KMS-11 (cell line): ENCODE measurements at regions not wholly inside any gene's neighbourhood (a gene's known extent, or its start where the extent isn't known, plus 50 kb on each side); places are given as distances from the start of the nearest gene placed in this dataset.

ENCODE experiments used
- H2AFZ ChIP-seq: fragments of 200-600 bp; sonication (generic); 2 replicates; pipeline ENCODE4 v1.6.1; 2016; ENCODE audit warnings: antibody characterized with exemption, mixed run types, low read depth
- H3K27ac ChIP-seq: fragments of 200-600 bp; sonication (generic); 2 replicates; pipeline ENCODE4 v1.6.1; 2016; ENCODE audit warnings: mild to moderate bottlenecking, mixed run types
- H3K27me3 ChIP-seq: fragments of 200-600 bp; sonication (generic); 2 replicates; pipeline ENCODE4 v1.6.1; 2017; ENCODE audit warnings: mild to moderate bottlenecking, low read depth, mixed run types, moderate library complexity; ENCODE audit not compliant: insufficient read depth
- H3K36me3 ChIP-seq: fragments of 200-600 bp; sonication (generic); 2 replicates; pipeline ENCODE4 v1.6.1; 2017; ENCODE audit warnings: mild to moderate bottlenecking, mixed run types; ENCODE audit not compliant: insufficient read depth
- H3K4me1 ChIP-seq: fragments of 200-600 bp; sonication (generic); 2 replicates; pipeline ENCODE4 v1.6.1; 2016; ENCODE audit warnings: mild to moderate bottlenecking, low read depth, mixed run types; ENCODE audit not compliant: poor library complexity, severe bottlenecking
- H3K4me2 ChIP-seq: fragments of 200-600 bp; sonication (generic); 2 replicates; pipeline ENCODE4 v1.7.0; 2016; ENCODE audit warnings: mild to moderate bottlenecking, mixed run types
- H3K4me3 ChIP-seq: fragments of 200-600 bp; sonication (generic); IDR thresholded peaks from 2 replicates; pipeline ENCODE4 v1.6.1; 2017; ENCODE audit warnings: low read depth, low read length, mixed read lengths; ENCODE audit not compliant: insufficient read depth
- H3K79me2 ChIP-seq: fragments of 200-600 bp; sonication (generic); 2 replicates; pipeline ENCODE4 v1.6.1; 2016; ENCODE audit warnings: low read depth, mixed run types; ENCODE audit not compliant: insufficient read depth
- H3K9ac ChIP-seq: fragments of 200-600 bp; sonication (generic); 2 replicates; pipeline ENCODE4 v1.6.1; 2016; ENCODE audit warnings: mild to moderate bottlenecking, mixed run types
- H4K20me1 ChIP-seq: fragments of 200-600 bp; sonication (generic); 2 replicates; pipeline ENCODE4 v1.6.1; 2016; ENCODE audit warnings: mild to moderate bottlenecking, mixed run types; ENCODE audit not compliant: insufficient read depth
- TF ChIP-seq, protein P1 (sequence below): fragments of 200-600 bp; sonication (generic); conservative IDR thresholded peaks from 2 replicates; pipeline ENCODE4 v1.6.1; 2017; ENCODE audit warnings: low read depth, mild to moderate bottlenecking, antibody characterized with exemption, low read length, moderate library complexity, mixed read lengths

DNA sequence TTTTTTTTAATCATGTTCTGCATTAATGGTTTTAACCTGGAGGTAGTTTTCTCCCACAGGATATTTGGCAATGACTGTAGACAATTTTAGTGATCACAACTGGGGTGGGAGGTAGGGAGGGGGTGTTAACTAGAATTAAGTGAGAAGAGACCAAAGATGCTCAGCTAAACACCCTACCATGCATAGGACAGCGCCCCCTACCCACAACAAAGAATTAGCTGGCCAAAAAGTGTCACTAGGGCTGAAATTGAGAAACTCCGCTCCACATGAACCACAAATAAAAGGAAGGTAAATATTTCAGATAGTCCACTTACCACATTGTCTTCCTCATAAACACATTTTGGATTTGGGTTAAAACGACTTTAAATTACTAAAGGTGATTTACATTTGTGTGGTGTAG is 942.6 kb downstream of the SUCLG1 start:
- no peak overlapping the region for H2AFZ ChIP-seq
- no peak overlapping the region for H3K9ac ChIP-seq
- no peaks in the 10 kb centered on the region for H3K36me3 ChIP-seq

DNA sequence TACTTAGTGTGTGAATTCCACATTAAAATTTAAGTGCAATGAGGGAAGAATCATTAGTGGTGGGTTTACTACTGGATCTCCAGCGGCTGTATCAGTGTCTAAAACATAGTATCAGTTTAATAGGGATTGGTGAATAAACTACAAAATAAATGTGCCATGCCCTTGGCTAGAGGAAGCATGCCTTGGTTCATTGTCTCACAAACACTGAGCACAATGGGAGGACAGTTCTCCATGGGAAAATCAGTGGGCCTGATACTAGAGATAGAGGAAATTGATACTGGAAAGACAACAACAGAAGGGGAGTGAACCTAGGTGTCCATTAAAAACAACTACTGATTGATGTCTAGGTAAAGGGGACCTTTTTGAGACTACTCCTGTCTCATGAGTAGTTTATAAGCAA is 971.6 kb downstream of the SUCLG1 start:
- Histone ChIP-seq H3K4me2 (no peak overlapping the region), H3K4me3 (no peak overlapping the region)
- TF ChIP-seq, protein P1, sequence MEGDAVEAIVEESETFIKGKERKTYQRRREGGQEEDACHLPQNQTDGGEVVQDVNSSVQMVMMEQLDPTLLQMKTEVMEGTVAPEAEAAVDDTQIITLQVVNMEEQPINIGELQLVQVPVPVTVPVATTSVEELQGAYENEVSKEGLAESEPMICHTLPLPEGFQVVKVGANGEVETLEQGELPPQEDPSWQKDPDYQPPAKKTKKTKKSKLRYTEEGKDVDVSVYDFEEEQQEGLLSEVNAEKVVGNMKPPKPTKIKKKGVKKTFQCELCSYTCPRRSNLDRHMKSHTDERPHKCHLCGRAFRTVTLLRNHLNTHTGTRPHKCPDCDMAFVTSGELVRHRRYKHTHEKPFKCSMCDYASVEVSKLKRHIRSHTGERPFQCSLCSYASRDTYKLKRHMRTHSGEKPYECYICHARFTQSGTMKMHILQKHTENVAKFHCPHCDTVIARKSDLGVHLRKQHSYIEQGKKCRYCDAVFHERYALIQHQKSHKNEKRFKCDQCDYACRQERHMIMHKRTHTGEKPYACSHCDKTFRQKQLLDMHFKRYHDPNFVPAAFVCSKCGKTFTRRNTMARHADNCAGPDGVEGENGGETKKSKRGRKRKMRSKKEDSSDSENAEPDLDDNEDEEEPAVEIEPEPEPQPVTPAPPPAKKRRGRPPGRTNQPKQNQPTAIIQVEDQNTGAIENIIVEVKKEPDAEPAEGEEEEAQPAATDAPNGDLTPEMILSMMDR, result no peak

More for the DNA sequence above, 942.6 kb downstream of the SUCLG1 start:
- no peaks in the 10 kb centered on the region for H4K20me1 ChIP-seq
- H3K79me2 ChIP-seq, result no peaks in the 10 kb centered on the region
- H3K27me3 ChIP-seq, result no peaks in the 10 kb centered on the region
- no peak overlapping the region for H3K4me2 ChIP-seq
- H3K27ac ChIP-seq, result no peak overlapping the region
- TF ChIP-seq, protein P1, result no peak; the same call in 1 of the 2 replicates
- H3K4me1 ChIP-seq, result no peaks in the 10 kb centered on the region
- H3K4me3 ChIP-seq, result no peak overlapping the region

DNA sequence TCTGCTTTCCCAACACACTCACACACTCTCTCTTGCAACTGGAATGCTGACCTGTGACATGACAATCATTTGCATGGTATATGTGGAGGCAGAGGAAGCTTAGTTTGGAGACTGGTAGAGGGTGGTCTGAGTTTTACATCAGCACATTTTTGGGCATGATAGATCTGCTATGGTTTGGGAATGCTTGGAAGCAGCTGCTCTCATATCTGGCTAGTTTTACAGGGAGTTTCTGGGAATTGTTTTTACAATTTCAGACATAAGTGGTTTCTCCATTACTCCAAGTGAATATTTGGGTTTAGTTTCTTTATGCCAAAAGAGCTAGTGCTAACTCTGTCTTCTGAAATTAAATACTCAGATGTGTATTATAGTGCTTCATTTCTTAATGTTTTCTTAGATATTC is 977.6 kb downstream of the SUCLG1 start:
- Histone ChIP-seq H3K9ac (no peak overlapping the region), H3K4me1 (no peaks in the 10 kb centered on the region), H4K20me1 (no peaks in the 10 kb centered on the region), H3K4me3 (no peak overlapping the region), H2AFZ (no peak overlapping the region), H3K27me3 (no peaks in the 10 kb centered on the region), H3K4me2 (no peak overlapping the region), H3K36me3 (no peaks in the 10 kb centered on the region), H3K27ac (no peak overlapping the region), H3K79me2 (no peaks in the 10 kb centered on the region)
- TF ChIP-seq, protein P1, result no peak

More for the DNA sequence above, 971.6 kb downstream of the SUCLG1 start:
- no peak overlapping the region for H2AFZ ChIP-seq
- no peaks in the 10 kb centered on the region for H3K79me2 ChIP-seq
- H3K4me1 ChIP-seq, result no peaks in the 10 kb centered on the region
- H4K20me1 ChIP-seq, result no peaks in the 10 kb centered on the region
- H3K9ac ChIP-seq, result no peak overlapping the region
- no peaks in the 10 kb centered on the region for H3K36me3 ChIP-seq
- H3K27ac ChIP-seq, result no peak overlapping the region
- H3K27me3 ChIP-seq, result no peaks in the 10 kb centered on the region

DNA sequence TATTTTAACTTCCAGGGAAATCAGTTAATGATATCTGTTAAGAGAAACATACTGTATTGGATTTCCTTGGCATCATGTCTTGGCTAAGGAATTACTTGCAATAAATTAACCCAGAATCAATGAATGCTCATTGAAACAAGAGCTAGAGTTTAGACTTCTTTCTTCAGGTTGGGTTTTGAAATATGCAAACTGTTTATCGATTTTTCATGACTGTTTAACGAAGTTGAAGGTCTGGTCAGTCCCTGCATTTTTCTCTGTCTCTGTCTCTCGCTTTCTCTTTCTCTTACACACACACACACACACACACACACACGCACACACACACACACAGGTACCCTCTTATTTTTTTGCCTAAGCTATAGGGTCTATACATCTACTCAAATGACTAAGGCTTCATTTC is 981.0 kb downstream of the SUCLG1 start:
- no peaks in the 10 kb centered on the region for H3K27me3 ChIP-seq
- H2AFZ ChIP-seq, result no peak overlapping the region
- H3K4me1 ChIP-seq, result no peaks in the 10 kb centered on the region
- no peaks in the 10 kb centered on the region for H3K79me2 ChIP-seq
- no peak overlapping the region for H3K27ac ChIP-seq
- H3K36me3 ChIP-seq, result no peaks in the 10 kb centered on the region
- TF ChIP-seq, protein P1, result no peak
- no peak overlapping the region for H3K9ac ChIP-seq
- no peaks in the 10 kb centered on the region for H4K20me1 ChIP-seq
- H3K4me2 ChIP-seq, result no peak overlapping the region
- no peak overlapping the region for H3K4me3 ChIP-seq
